HEK293 (cell line): ENCODE measurements at regions not wholly inside any gene's neighbourhood (a gene's known extent, or its start where the extent isn't known, plus 50 kb on each side); places are given as distances from the start of the nearest gene placed in this dataset.

Experiments
- CTCF ChIA-PET: fragments of 350-600 bp; formaldehyde crosslinking; extraction: SDS; loops from one replicate; lab custom pipeline; 2021; ENCODE audit warnings: antibody characterized with exemption; lab: Yijun Ruan, JAX
- POLR2A ChIA-PET: fragments of 300-600 bp; formaldehyde crosslinking; extraction: SDS; loops from one replicate; lab custom pipeline; 2020; ENCODE audit warnings: antibody characterized with exemption, inconsistent platforms; lab: Yijun Ruan, JAX
- H3K27ac ChIP-seq: fragments of 200-500 bp; sonication (Bioruptor generic); 2 replicates; pipeline ENCODE4 v1.5.1; 2014; ENCODE audit warnings: low read depth, low read length, control low read depth, inconsistent platforms; ENCODE audit errors: extremely low read depth
- H3K36me3 ChIP-seq, 2 experiments: fragments of 200-500 bp in 1 of 2; sonication (Bioruptor generic) in 1 of 2; 1 replicate in 1 of 2; 2 replicates in 1 of 2; pipeline ENCODE4 v1.5.1; 2014 to 2017; ENCODE audit warnings: inconsistent platforms in 2 of 2, low read length in 2 of 2; ENCODE audit not compliant: control insufficient read depth in 2 of 2, insufficient read depth in 1 of 2
- H3K4me1 ChIP-seq: fragments of 200-500 bp; sonication (Bioruptor generic); 2 replicates; pipeline ENCODE4 v1.5.1; 2014; ENCODE audit warnings: mild to moderate bottlenecking, low read length, inconsistent platforms; ENCODE audit not compliant: control insufficient read depth, insufficient read depth
- H3K4me3 ChIP-seq: 2 replicates; pipeline ENCODE4 v1.5.1; 2011; ENCODE audit warnings: low read depth, mild to moderate bottlenecking, control low read depth, low read length, moderate library complexity
- H3K9me3 ChIP-seq: fragments of 200-500 bp; sonication (Bioruptor generic); 2 replicates; pipeline ENCODE4 v1.5.1; 2014; ENCODE audit warnings: low read depth, low read length, inconsistent platforms; ENCODE audit not compliant: control insufficient read depth, insufficient read depth
- ELK4 ChIP-seq: IDR thresholded peaks from 2 replicates; pipeline ENCODE4 v1.6.1; 2011; ENCODE audit warnings: mild to moderate bottlenecking, low read depth, low read length, borderline replicate concordance
- HOXC10 ChIP-seq: sonication (generic); formaldehyde crosslinking; IDR thresholded peaks from 2 replicates; pipeline ENCODE4 v1.8.1; 2023; ENCODE audit warnings: mild to moderate bottlenecking, missing genetic modification reagents
- IKZF3 ChIP-seq: fragments of 450-650 bp; IDR thresholded peaks from 2 replicates; pipeline ENCODE4 v1.5.0; 2018; ENCODE audit warnings: missing biosample characterization, mild to moderate bottlenecking, missing genetic modification characterization, moderate library complexity
- OSR2 ChIP-seq: fragments of 450-650 bp; formaldehyde crosslinking; IDR thresholded peaks from 2 replicates; pipeline ENCODE4 v1.5.1; 2016; ENCODE audit warnings: missing biosample characterization, missing genetic modification characterization
- RBAK ChIP-seq: fragments of 450-650 bp; formaldehyde crosslinking; IDR thresholded peaks from 2 replicates; pipeline ENCODE4 v1.5.1; 2016; ENCODE audit warnings: missing biosample characterization, missing genetic modification characterization
- ZBTB7A ChIP-seq: fragments of 450-650 bp; formaldehyde crosslinking; IDR thresholded peaks from 2 replicates; pipeline ENCODE4 v1.5.1; 2016; ENCODE audit warnings: low read depth, missing biosample characterization, missing genetic modification characterization
- ZFP3 ChIP-seq: fragments of 450-650 bp; formaldehyde crosslinking; IDR thresholded peaks from 2 replicates; pipeline ENCODE4 v1.5.1; 2016; ENCODE audit warnings: low read depth, missing biosample characterization, missing genetic modification characterization
- ZNF114 ChIP-seq: fragments of 450-650 bp; formaldehyde crosslinking; IDR thresholded peaks from 2 replicates; pipeline ENCODE4 v1.5.0; 2017; ENCODE audit warnings: missing biosample characterization, missing genetic modification characterization
- ZNF169 ChIP-seq: fragments of 450-650 bp; formaldehyde crosslinking; IDR thresholded peaks from 2 replicates; pipeline ENCODE4 v1.5.1; 2016; ENCODE audit warnings: missing biosample characterization, missing genetic modification characterization
- ZNF211 ChIP-seq: fragments of 450-650 bp; formaldehyde crosslinking; IDR thresholded peaks from 2 replicates; pipeline ENCODE4 v1.5.1; 2016; ENCODE audit warnings: low read depth, missing biosample characterization, missing genetic modification characterization
- ZNF248 ChIP-seq: fragments of 450-650 bp; formaldehyde crosslinking; IDR thresholded peaks from 2 replicates; pipeline ENCODE4 v1.5.1; 2017; ENCODE audit warnings: missing biosample characterization, missing genetic modification characterization
- ZNF274 ChIP-seq, 2 experiments: fragments of 200-500 bp in 1 of 2; fragments of 450-650 bp in 1 of 2; sonication (Bioruptor generic) in 1 of 2; formaldehyde crosslinking in 1 of 2; IDR thresholded peaks; 2 replicates each; pipeline versions ENCODE4 v1.5.1 to v1.6.1; 2014 to 2016; ENCODE audit warnings: borderline replicate concordance in 1 of 2, inconsistent platforms in 1 of 2, low read length in 1 of 2, missing biosample characterization in 1 of 2, missing genetic modification characterization in 1 of 2
- ZNF341 ChIP-seq: fragments of 450-650 bp; formaldehyde crosslinking; IDR thresholded peaks from 2 replicates; pipeline ENCODE4; 2016; ENCODE audit warnings: low read depth, missing biosample characterization, missing genetic modification characterization
- ZNF404 ChIP-seq: fragments of 450-650 bp; formaldehyde crosslinking; IDR thresholded peaks from 2 replicates; pipeline ENCODE4 v1.5.1; 2017; ENCODE audit warnings: missing biosample characterization, missing genetic modification characterization
- ZNF433 ChIP-seq: fragments of 450-650 bp; formaldehyde crosslinking; IDR thresholded peaks from 2 replicates; pipeline ENCODE4 v1.5.1; 2016; ENCODE audit warnings: missing biosample characterization, missing genetic modification characterization, low read depth
- ZNF473 ChIP-seq: fragments of 450-650 bp; formaldehyde crosslinking; IDR thresholded peaks from 2 replicates; pipeline ENCODE4 v1.5.1; 2017; ENCODE audit warnings: missing biosample characterization, missing genetic modification characterization
- ZNF548 ChIP-seq: fragments of 450-650 bp; formaldehyde crosslinking; IDR thresholded peaks from 2 replicates; pipeline ENCODE4 v1.5.1; 2016; ENCODE audit warnings: missing biosample characterization, missing genetic modification characterization
- ZNF624 ChIP-seq: fragments of 450-650 bp; formaldehyde crosslinking; IDR thresholded peaks from 2 replicates; pipeline ENCODE4 v1.5.1; 2017; ENCODE audit warnings: missing biosample characterization, missing genetic modification characterization
- ZNF776 ChIP-seq: fragments of 450-650 bp; formaldehyde crosslinking; IDR thresholded peaks from 2 replicates; pipeline ENCODE4 v1.5.0; 2017; ENCODE audit warnings: missing biosample characterization, missing genetic modification characterization, borderline replicate concordance
- ZNF777 ChIP-seq: fragments of 450-650 bp; formaldehyde crosslinking; IDR thresholded peaks from 2 replicates; pipeline ENCODE4 v1.5.1; 2017; ENCODE audit warnings: missing biosample characterization, missing genetic modification characterization, borderline replicate concordance
- TF ChIP-seq, protein P1 (sequence below): fragments of 450-650 bp; formaldehyde crosslinking; IDR thresholded peaks from 2 replicates; pipeline ENCODE4 v1.5.1; 2017; ENCODE audit warnings: missing biosample characterization, missing genetic modification characterization
- TF ChIP-seq, protein P2 (sequence below): fragments of 450-650 bp; formaldehyde crosslinking; IDR thresholded peaks from 2 replicates; pipeline ENCODE4 v1.5.1; 2016; ENCODE audit warnings: missing biosample characterization, missing genetic modification characterization

GRCh38 chr2:37537316-37537715 lies 134.1 kb downstream of the CDC42EP3 start:
- Histone ChIP-seq H3K4me3 (no peak overlapping the region), H3K36me3 (no peaks in the 10 kb centered on the region)
- TF ChIP-seq ZNF341 (tag by site-specific recombination) (no peak), ZNF776 (tag by site-specific recombination) (no peak)
- TF ChIP-seq, all 188 proteins: peak for 0
- POLR2A ChIA-PET: no interaction called here
- H3K4me1 ChIP-seq: no peaks in the 10 kb centered on the region
- CTCF ChIA-PET: interaction anchor here (0.6 to 1.8 kb wide), 4 partner anchors 10 to 340 kb away, joined by 3 to 5 read pairs (median 3); no protein-coding TSS in a partner anchor
- no peaks in the 10 kb centered on the region for H3K9me3 ChIP-seq
- no peak overlapping the region for H3K27ac ChIP-seq

DNA sequence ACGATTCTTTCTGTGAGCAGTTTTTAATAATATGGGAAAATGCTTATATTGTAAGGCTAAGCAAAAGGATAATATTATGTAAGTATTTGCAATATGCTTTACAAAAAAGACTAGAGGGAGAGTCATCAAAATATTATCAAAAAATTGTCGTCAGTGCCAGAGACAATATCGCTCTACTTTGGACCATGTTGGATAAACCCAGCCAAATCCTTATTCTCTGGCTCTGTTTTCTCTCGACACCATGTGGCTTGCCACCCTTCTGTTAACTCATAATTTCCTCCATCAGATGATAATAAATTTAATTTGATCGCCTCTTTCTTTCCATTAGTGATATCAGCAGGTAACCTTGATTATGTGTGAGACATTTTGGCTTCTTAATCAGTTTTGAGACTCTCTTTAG lies 129.9 kb downstream of the CDC42EP3 start:
- Histone ChIP-seq H3K27ac (no peak overlapping the region), H3K36me3 (no peaks in the 10 kb centered on the region), H3K4me3 (no peak overlapping the region), H3K4me1 (peaks cover 7% of the 10 kb centered on the region; the same call in 1 of the 2 replicates), H3K9me3 (no peaks in the 10 kb centered on the region)
- ChIA-PET POLR2A (no interaction called here), CTCF (interaction anchor here (0.7 kb wide), 1 partner anchor 21 kb away, joined by 3 read pairs; no protein-coding TSS in a partner anchor)
- TF ChIP-seq ZBTB7A (tag by site-specific recombination) (no peak), IKZF3 (tag by site-specific recombination) (no peak), ZNF433 (tag by site-specific recombination) (no peak), ZNF274 (IDR thresholded peaks at IDR 0.05; ENCODE audit: low read length) (no peak), ZNF274 (tag by site-specific recombination; IDR thresholded peaks at IDR 0.05; ENCODE audit: borderline replicate concordance) (no peak), ZNF624 (tag by site-specific recombination) (no peak), ZNF248 (no peak), ZNF169 (no peak), ZNF473 (tag by site-specific recombination) (no peak), ZNF404 (no peak), RBAK (tag by site-specific recombination) (no peak), ZNF114 (tag by site-specific recombination) (no peak), ELK4 (no peak), ZNF548 (no peak), OSR2 (no peak), ZFP3 (no peak), ZNF777 (tag by site-specific recombination) (no peak), HOXC10 (CRISPR knock-in tag) (no peak), ZNF211 (tag by site-specific recombination) (no peak)
- TF ChIP-seq, protein P1, sequence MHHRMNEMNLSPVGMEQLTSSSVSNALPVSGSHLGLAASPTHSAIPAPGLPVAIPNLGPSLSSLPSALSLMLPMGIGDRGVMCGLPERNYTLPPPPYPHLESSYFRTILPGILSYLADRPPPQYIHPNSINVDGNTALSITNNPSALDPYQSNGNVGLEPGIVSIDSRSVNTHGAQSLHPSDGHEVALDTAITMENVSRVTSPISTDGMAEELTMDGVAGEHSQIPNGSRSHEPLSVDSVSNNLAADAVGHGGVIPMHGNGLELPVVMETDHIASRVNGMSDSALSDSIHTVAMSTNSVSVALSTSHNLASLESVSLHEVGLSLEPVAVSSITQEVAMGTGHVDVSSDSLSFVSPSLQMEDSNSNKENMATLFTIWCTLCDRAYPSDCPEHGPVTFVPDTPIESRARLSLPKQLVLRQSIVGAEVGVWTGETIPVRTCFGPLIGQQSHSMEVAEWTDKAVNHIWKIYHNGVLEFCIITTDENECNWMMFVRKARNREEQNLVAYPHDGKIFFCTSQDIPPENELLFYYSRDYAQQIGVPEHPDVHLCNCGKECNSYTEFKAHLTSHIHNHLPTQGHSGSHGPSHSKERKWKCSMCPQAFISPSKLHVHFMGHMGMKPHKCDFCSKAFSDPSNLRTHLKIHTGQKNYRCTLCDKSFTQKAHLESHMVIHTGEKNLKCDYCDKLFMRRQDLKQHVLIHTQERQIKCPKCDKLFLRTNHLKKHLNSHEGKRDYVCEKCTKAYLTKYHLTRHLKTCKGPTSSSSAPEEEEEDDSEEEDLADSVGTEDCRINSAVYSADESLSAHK (tag by site-specific recombination): no peak
- TF ChIP-seq, protein P2, sequence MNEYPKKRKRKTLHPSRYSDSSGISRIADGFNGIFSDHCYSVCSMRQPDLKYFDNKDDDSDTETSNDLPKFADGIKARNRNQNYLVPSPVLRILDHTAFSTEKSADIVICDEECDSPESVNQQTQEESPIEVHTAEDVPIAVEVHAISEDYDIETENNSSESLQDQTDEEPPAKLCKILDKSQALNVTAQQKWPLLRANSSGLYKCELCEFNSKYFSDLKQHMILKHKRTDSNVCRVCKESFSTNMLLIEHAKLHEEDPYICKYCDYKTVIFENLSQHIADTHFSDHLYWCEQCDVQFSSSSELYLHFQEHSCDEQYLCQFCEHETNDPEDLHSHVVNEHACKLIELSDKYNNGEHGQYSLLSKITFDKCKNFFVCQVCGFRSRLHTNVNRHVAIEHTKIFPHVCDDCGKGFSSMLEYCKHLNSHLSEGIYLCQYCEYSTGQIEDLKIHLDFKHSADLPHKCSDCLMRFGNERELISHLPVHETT: no peak
